Osteoblast (primary cell): ENCODE measurements at regions not wholly inside any gene's neighbourhood (a gene's known extent, or its start where the extent isn't known, plus 50 kb on each side); places are given as distances from the start of the nearest gene placed in this dataset.

Experiments used
- DNase-seq: peaks from one replicate; pipeline ENCODE4 v3.0.0; 2011; ENCODE audit warnings: low spot score, mixed read lengths; ENCODE audit not compliant: insufficient read length; ENCODE audit errors: missing footprints
- H2AFZ ChIP-seq: 2 replicates; pipeline ENCODE4 v1.6.0; 2011; ENCODE audit warnings: mild to moderate bottlenecking, low read length
- H3K27ac ChIP-seq: 2 replicates; pipeline ENCODE4 v1.5.1; 2011; ENCODE audit warnings: mild to moderate bottlenecking, low read depth, low read length, moderate library complexity
- H3K27me3 ChIP-seq: 2 replicates; pipeline ENCODE4 v1.6.0; 2012; ENCODE audit warnings: mild to moderate bottlenecking, control low read depth, inconsistent platforms, low read length, moderate library complexity; ENCODE audit not compliant: insufficient read depth
- H3K36me3 ChIP-seq: 2 replicates; pipeline ENCODE4 v1.5.1; 2011; ENCODE audit warnings: mild to moderate bottlenecking, low read length, control low read depth, moderate library complexity; ENCODE audit not compliant: insufficient read depth
- H3K4me1 ChIP-seq: 2 replicates; pipeline ENCODE4 v1.5.1; 2011; ENCODE audit warnings: mild to moderate bottlenecking, low read length, control low read depth, moderate library complexity; ENCODE audit not compliant: insufficient read depth
- H3K4me2 ChIP-seq: 2 replicates; pipeline ENCODE4 v1.6.0; 2011; ENCODE audit warnings: mild to moderate bottlenecking, low read length; ENCODE audit not compliant: insufficient read depth
- H3K4me3 ChIP-seq: fragments of 200-600 bp; sonication (generic); 3 replicates; pipeline ENCODE4 v1.5.1; 2012; ENCODE audit warnings: mild to moderate bottlenecking, low read length, inconsistent platforms; ENCODE audit not compliant: insufficient read depth
- H3K79me2 ChIP-seq: 2 replicates; pipeline ENCODE4 v1.6.0; 2012; ENCODE audit warnings: mild to moderate bottlenecking, low read length, control low read depth, inconsistent platforms; ENCODE audit not compliant: insufficient read depth
- H3K9me3 ChIP-seq: 2 replicates; pipeline ENCODE4 v1.5.1; 2011; ENCODE audit warnings: low read depth, low read length, control low read depth
- H4K20me1 ChIP-seq: 2 replicates; pipeline ENCODE4 v1.6.0; 2012; ENCODE audit warnings: mild to moderate bottlenecking, low read length, control low read depth; ENCODE audit not compliant: insufficient read depth
- CTCF ChIP-seq: IDR thresholded peaks from 2 replicates; pipeline ENCODE4 v1.5.1; 2011; ENCODE audit warnings: mild to moderate bottlenecking, low read depth, low read length, moderate library complexity; ENCODE audit errors: extremely low read depth

DNA sequence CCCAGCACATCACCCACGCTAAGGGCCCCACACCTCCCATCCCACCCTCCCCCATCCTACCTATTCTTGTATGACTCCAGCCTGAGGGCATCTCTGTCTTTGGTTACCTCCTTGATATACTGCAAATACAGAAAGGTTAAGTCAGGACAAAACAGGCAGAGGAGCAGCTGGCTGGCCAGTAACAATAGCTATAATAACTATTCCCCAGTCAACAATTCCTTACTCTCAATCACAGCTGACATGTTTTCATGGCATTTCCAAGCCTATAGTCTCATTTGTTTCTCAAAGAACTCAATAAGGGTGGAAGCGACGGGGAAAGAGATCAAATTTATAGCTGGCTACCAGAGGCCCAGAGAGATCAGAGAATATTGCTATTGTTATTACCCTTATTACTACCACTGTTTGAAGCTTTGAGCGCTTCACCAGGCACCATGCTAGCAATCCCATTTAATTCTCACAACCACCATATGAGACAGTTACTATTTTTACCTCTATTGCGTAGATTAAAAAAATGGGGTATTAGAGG lies 93.0 kb upstream of the C2CD4B start:
- Histone ChIP-seq H3K9me3 (peaks cover 19% of the 10 kb centered on the region), H3K4me1 (no peaks in the 10 kb centered on the region), H3K27ac (no peak overlapping the region), H3K27me3 (no peaks in the 10 kb centered on the region), H3K79me2 (no peaks in the 10 kb centered on the region), H2AFZ (no peak overlapping the region), H3K4me2 (no peak overlapping the region), H3K4me3 (no peak overlapping the region), H4K20me1 (no peaks in the 10 kb centered on the region), H3K36me3 (no peaks in the 10 kb centered on the region)
- no peak for TF ChIP-seq CTCF
- DNase-seq: no peak

- no peak for TF ChIP-seq CTCF
- H2AFZ ChIP-seq: no peak overlapping the region
- no peaks in the 10 kb centered on the region for H3K36me3 ChIP-seq
- no peak overlapping the region for H3K4me3 ChIP-seq
- H3K27ac ChIP-seq: no peak overlapping the region
- no peak for DNase-seq
- H3K27me3 ChIP-seq: no peaks in the 10 kb centered on the region
- H3K9me3 ChIP-seq: peaks cover 23% of the 10 kb centered on the region
- no peak overlapping the region for H3K4me2 ChIP-seq
- H3K79me2 ChIP-seq: no peaks in the 10 kb centered on the region
- no peaks in the 10 kb centered on the region for H4K20me1 ChIP-seq
- no peaks in the 10 kb centered on the region for H3K4me1 ChIP-seq
These were observed 97.3 kb upstream of the C2CD4B start for GRCh38 chr15:62262305-62262941.

GRCh38 chr15:62264196-62264595 lies 99.1 kb upstream of the C2CD4B start:
- Histone ChIP-seq H3K79me2 (no peaks in the 10 kb centered on the region), H3K9me3 (peaks cover 26% of the 10 kb centered on the region), H3K27ac (no peak overlapping the region), H3K4me3 (no peak overlapping the region), H4K20me1 (no peaks in the 10 kb centered on the region), H3K36me3 (no peaks in the 10 kb centered on the region), H3K27me3 (no peaks in the 10 kb centered on the region), H2AFZ (no peak overlapping the region), H3K4me2 (no peak overlapping the region), H3K4me1 (no peaks in the 10 kb centered on the region)
- no peak for DNase-seq
- no peak for TF ChIP-seq CTCF

DNA sequence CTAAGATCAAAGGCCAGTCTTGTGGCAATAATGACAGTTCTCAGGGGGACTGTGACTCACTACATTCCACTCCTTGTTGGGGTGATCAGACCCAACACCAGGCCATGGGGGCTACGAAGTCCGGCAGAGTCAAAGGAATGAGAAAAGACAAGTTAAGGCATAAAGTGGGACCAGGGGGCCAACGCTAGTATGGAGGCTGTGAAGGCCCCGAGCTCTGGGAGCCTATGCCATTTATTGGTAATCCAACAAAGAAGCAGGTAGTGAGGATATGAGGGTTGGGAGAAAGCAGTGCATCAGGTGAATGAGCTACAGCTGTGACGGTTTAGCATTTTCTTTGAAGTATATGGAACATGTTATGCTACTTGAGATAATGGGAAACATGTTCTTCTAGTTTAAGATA lies 104.4 kb upstream of the C2CD4B start:
- TF ChIP-seq CTCF: no peak
- Histone ChIP-seq H3K36me3 (no peaks in the 10 kb centered on the region), H3K79me2 (no peaks in the 10 kb centered on the region), H2AFZ (no peak overlapping the region), H3K4me3 (no peak overlapping the region), H4K20me1 (no peaks in the 10 kb centered on the region), H3K27me3 (peaks cover 5% of the 10 kb centered on the region), H3K4me1 (no peaks in the 10 kb centered on the region), H3K4me2 (no peak overlapping the region), H3K27ac (no peak overlapping the region), H3K9me3 (peaks cover 12% of the 10 kb centered on the region)
- DNase-seq: no peak
